A172 (cell line): ENCODE measurements at regions not wholly inside any gene's neighbourhood (a gene's known extent, or its start where the extent isn't known, plus 50 kb on each side); places are given as distances from the start of the nearest gene placed in this dataset.
A peak's percentile ranks its signal among the peaks of the same experiment; 100 is the strongest.

Experiments
- DNase-seq: peaks from one replicate; pipeline ENCODE4 v3.0.0-alpha.2; 2015; ENCODE audit warnings: low spot score

GRCh38 chr6:24987446-24988115 lies 51.8 kb upstream of the RIPOR2 start:
- no peak for DNase-seq

GRCh38 chr6:24988562-24988961 lies 52.8 kb upstream of the RIPOR2 start:
- no peak for DNase-seq

DNA sequence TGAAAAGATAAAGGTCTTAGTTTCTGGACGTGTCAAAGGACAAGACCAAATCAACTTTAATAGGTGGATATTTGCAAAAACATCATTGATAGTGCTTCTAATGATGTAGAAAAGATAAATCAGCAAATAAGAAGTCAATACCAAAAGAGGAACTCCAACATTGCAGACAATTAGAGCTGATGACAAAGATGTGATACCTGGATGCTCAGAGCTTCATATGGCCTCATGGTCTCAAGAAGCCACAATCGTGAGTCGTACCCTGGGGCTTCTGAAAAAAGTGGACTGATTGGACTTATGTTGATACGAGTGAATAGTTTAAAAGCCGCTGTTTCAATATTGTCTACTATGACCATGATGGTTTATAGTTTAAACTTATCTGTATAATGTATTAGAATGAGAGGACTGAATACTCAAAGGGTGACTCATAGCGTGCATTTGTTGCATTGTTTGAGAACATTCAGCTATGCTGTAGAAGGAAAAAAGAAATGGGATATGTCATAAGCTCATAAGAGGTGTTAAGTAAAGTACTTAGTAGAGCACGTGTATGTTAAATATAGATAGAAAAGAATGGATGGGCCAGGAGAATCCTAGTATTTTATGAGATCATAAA lies 54.6 kb upstream of the RIPOR2 start:
- peak; percentile 67 for DNase-seq

- no peak for DNase-seq
Measured at GRCh38 chr6:24990944-24991809, 55.4 kb upstream of the RIPOR2 start.

GRCh38 chr6:24991810-24992467 lies 56.2 kb upstream of the RIPOR2 start:
- peak; percentile 52 for DNase-seq

- DNase-seq: no peak
Measured at GRCh38 chr6:24994812-24995211, 59.1 kb upstream of the RIPOR2 start.

- no peak for DNase-seq
Measured at GRCh38 chr6:24995270-24995669, 59.5 kb upstream of the RIPOR2 start.

DNA sequence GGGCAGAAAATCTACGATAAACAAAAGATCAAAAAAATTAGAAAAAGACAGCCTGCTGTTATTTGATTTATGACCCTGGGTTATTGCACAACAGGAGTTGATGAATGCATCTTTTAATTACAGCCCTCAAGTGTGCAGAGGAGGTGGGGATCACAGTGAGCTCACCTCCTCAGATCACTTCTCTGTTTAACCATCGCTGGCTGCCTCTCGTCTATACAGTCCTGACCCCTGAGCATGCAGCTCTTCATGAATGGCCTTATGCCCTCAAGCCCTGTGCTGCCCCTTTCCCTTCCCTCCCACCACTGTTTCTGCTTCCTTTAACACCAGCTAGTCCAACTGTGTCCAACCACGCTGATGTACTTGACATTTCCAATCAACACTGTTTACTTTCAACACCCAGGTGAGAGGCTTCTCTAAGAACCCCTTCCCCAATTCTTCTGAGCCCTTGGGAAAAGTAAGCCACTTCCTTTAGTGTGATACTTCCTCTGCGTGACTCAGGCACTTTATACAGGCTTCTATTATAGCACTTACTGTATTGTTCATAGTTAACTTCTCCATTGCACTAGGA lies 60.6 kb upstream of the RIPOR2 start:
- no peak for DNase-seq

DNA sequence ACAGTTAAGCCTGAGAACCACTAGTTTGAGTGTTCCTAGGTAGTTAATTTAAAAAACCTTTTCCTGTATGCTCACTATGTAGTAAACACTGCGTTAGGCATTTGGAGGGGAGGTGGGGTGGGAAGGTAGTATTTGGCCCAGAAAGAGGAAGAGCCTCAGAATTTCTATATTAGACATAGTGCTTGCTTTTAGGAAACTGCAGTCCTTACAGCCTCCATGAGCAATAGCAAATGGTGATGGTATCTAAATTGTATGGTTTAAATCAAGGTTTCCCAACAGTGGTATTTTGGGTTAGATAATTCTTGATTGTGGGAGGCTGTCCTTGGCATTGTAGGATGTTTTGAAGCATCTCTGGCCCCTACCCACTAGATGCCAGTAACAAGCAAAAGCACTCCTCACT lies 61.5 kb upstream of the RIPOR2 start:
- no peak for DNase-seq

DNA sequence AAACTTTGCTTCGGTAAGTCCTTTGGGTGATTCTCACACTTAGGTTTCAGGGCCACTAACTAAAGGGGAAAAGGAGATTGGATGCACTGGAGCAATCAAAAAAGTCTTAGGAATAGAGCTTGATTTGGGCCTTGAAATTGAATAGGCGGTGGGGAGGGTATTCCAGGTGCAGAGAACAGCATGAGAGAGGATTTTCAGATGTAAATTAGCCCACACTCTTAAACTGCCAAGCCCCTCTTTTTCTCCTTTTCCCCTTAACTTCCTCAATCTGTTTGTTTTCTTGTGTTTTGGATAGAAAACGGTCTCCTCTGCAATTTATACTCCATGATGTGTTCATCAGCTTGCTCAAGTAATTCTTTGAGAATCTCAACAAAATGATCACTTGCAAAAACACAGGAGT lies 62.1 kb upstream of the RIPOR2 start:
- DNase-seq: no peak

- DNase-seq: no peak
Measured at GRCh38 chr6:25002326-25003091, 66.7 kb upstream of the RIPOR2 start.

DNA sequence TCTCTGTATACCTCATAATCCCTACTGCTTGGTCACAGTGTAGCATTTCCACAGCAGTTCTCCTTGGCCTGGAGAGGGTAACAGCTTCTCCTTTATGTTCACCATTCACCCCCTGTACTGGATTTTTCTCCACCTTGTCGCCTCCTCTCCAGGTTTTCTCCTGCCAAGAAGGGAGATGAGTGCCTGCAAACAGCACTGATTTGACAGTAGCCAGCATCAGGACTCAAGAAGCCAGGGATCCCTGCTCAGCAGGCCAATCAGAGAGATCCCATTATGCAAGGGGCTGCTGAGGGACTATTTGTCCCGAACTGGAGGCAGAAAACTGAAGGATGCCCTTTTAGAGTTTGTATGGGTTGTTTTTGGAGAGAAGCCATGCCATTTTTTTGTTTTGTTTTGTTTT lies 68.6 kb upstream of the RIPOR2 start:
- no peak for DNase-seq

- no peak for DNase-seq
Measured at GRCh38 chr6:25005010-25005409, 69.2 kb upstream of the RIPOR2 start.

- DNase-seq: no peak
Measured at GRCh38 chr6:25006075-25006474, 70.3 kb upstream of the RIPOR2 start.

GRCh38 chr6:25006565-25007001 lies 70.8 kb upstream of the RIPOR2 start:
- no peak for DNase-seq

GRCh38 chr6:25007269-25007699 lies 71.5 kb upstream of the RIPOR2 start:
- DNase-seq: no peak

- DNase-seq: no peak
Measured at GRCh38 chr6:25008707-25009392, 73.1 kb upstream of the RIPOR2 start.

GRCh38 chr6:25009393-25009710 lies 73.6 kb upstream of the RIPOR2 start:
- no peak for DNase-seq

DNA sequence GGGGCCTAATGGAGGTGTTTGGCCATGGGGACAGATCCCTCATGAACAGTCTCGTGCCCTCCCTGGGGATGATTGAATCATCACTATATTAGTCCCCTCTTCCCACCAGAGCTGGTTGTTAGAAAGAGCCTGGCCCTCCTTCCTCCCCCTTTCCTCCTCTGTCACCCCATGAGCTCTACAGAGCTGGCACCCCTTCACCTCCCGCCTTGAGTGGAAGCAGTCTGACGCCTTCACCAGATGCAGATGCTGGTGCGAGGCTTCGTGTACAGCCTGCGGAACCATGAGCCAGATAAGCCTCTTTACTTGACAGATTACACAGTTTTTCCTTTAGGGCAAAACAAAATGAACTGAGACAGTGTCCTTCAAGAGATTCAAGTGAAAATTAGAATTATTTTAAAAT lies 74.4 kb upstream of the RIPOR2 start:
- no peak for DNase-seq

GRCh38 chr6:25010902-25011625 lies 75.3 kb upstream of the RIPOR2 start:
- no peak for DNase-seq
